Neuron (in vitro differentiated cells): ENCODE measurements at regions not wholly inside any gene's neighbourhood (a gene's known extent, or its start where the extent isn't known, plus 50 kb on each side); places are given as distances from the start of the nearest gene placed in this dataset.

Experiments used
- H2AFZ ChIP-seq: one replicate; pipeline ENCODE4 v1.6.1; 2013; ENCODE audit warnings: low read depth, mild to moderate bottlenecking, inconsistent platforms, low read length, moderate library complexity
- H3K27me3 ChIP-seq: one replicate; pipeline ENCODE4 v1.6.1; 2013; ENCODE audit warnings: low read length; ENCODE audit not compliant: insufficient read depth
- H3K36me3 ChIP-seq: one replicate; pipeline ENCODE4 v1.6.1; 2013; ENCODE audit warnings: low read length; ENCODE audit not compliant: insufficient read depth
- H3K4me1 ChIP-seq: one replicate; pipeline ENCODE4 v1.6.1; 2013; ENCODE audit warnings: low read length; ENCODE audit not compliant: insufficient read depth
- H3K4me3 ChIP-seq: 2 replicates; pipeline ENCODE4 v1.5.1; 2013; ENCODE audit warnings: mild to moderate bottlenecking, low read length, moderate library complexity
- H3K9me3 ChIP-seq: one replicate; pipeline ENCODE4 v1.6.1; 2013; ENCODE audit warnings: low read length

GRCh38 chr1:182735343-182735742 is 51.0 kb upstream of the RGS8 start:
- Histone ChIP-seq H2AFZ (no peak overlapping the region), H3K9me3 (peaks cover 2% of the 10 kb centered on the region), H3K4me1 (peaks cover 25% of the 10 kb centered on the region), H3K4me3 (no peak overlapping the region), H3K27me3 (no peaks in the 10 kb centered on the region), H3K36me3 (no peaks in the 10 kb centered on the region)

GRCh38 chr1:182739545-182739944 is 50.0 kb upstream of the NPL start:
- Histone ChIP-seq H3K27me3 (no peaks in the 10 kb centered on the region), H3K4me1 (peaks cover 17% of the 10 kb centered on the region), H3K4me3 (peak overlapping the region; percentile 22), H3K9me3 (peaks cover 2% of the 10 kb centered on the region), H2AFZ (peak overlapping the region; percentile 42), H3K36me3 (no peaks in the 10 kb centered on the region)
